HepG2 (cell line): ENCODE measurements at regions not wholly inside any gene's neighbourhood (a gene's known extent, or its start where the extent isn't known, plus 50 kb on each side); places are given as distances from the start of the nearest gene placed in this dataset.

Source experiments
- ATAC-seq: fragments of 200-7000 bp; cut with Tn5 transposase; 3 replicates; pipeline ENCODE4 v1.9.1; 2020; ENCODE audit warnings: mild to moderate bottlenecking, moderate library complexity
- BruUV-seq: library from RNA; stranded (reverse); fragments of 400-500 nt; replicated peaks from 2 replicates; lab custom pipeline; 2021; lab: Mats Ljungman, UMichigan
- CTCF ChIA-PET: fragments of 300-600 bp; formaldehyde crosslinking; extraction: SDS; loops from one replicate; lab custom pipeline; 2021; ENCODE audit warnings: low total read pairs, inconsistent platforms, low intra/inter-chr PET ratio; lab: Yijun Ruan, JAX
- POLR2A ChIA-PET: fragments of 350-600 bp; sonication (Branson Sonifier 250); formaldehyde crosslinking; loops from one replicate; lab custom pipeline; 2020; ENCODE audit warnings: antibody characterized with exemption, inconsistent platforms; lab: Yijun Ruan, JAX
- DNase-seq: peaks from one replicate; pipeline ENCODE4 v3.0.0-alpha.2; 2015; ENCODE audit warnings: low spot score
- FAIRE-seq: peaks from 3 replicates; lab custom pipeline; 2011; peaks lifted over from hg19 to GRCh38; lab: Jason Lieb, UNC
- H2AFZ ChIP-seq: one replicate; pipeline ENCODE4 v1.6.1; 2011; ENCODE audit warnings: low read length, inconsistent platforms
- H3K27ac ChIP-seq: fragments of 300-600 bp; 3 replicates; pipeline ENCODE4 v1.8.0; 2011; ENCODE audit warnings: mixed run types, mild to moderate bottlenecking, mixed read lengths, low read length, inconsistent platforms; ENCODE audit not compliant: insufficient read depth; ENCODE audit errors: extremely low read length
- H3K27me3 ChIP-seq, 2 experiments: fragments of 200-600 bp in 1 of 2; 2 replicates in 1 of 2; 3 replicates in 1 of 2; pipeline versions ENCODE4 v1.6.0 to v1.8.0; 2011; ENCODE audit warnings: low read length in 2 of 2, mild to moderate bottlenecking in 2 of 2, moderate library complexity in 2 of 2, inconsistent platforms in 1 of 2; ENCODE audit not compliant: insufficient read depth in 2 of 2, control insufficient read depth in 1 of 2
- H3K36me3 ChIP-seq, 2 experiments: fragments of 200-600 bp in 1 of 2; replicated peaks in 1 of 2; 2 replicates in 1 of 2; 3 replicates in 1 of 2; pipeline versions ENCODE4 v1.5.1 to v1.8.0; 2011; ENCODE audit warnings: low read length in 2 of 2, inconsistent platforms in 1 of 2; ENCODE audit not compliant: insufficient read depth in 2 of 2, control insufficient read depth in 1 of 2
- H3K4me1 ChIP-seq: 2 replicates; pipeline ENCODE4 v1.5.1; 2012; ENCODE audit warnings: low read length, inconsistent platforms; ENCODE audit not compliant: insufficient read depth
- H3K4me2 ChIP-seq: 2 replicates; pipeline ENCODE4 v1.6.0; 2011; ENCODE audit warnings: low read depth, low read length, inconsistent platforms
- H3K4me3 ChIP-seq, 3 experiments: fragments of 200-600 bp in 1 of 3; sonication (generic), shearing (Covaris generic) in 1 of 3; replicated peaks in 1 of 3; 2 replicates each; pipeline ENCODE4 v1.5.1; 2011 to 2016; ENCODE audit warnings: low read length in 3 of 3, inconsistent platforms in 2 of 3, low read depth in 2 of 3, mild to moderate bottlenecking in 2 of 3, control low read depth in 1 of 3, mixed read lengths in 1 of 3; ENCODE audit not compliant: insufficient read depth in 1 of 3
- H3K79me2 ChIP-seq: one replicate; pipeline ENCODE4 v1.6.1; 2011; ENCODE audit warnings: low read length, inconsistent platforms; ENCODE audit not compliant: insufficient read depth
- H3K9ac ChIP-seq: 2 replicates; pipeline ENCODE4 v1.6.0; 2011; ENCODE audit warnings: mild to moderate bottlenecking, low read depth, low read length, inconsistent platforms; ENCODE audit not compliant: insufficient read depth
- H3K9me3 ChIP-seq: 2 replicates; pipeline ENCODE4 v1.5.1; 2012; ENCODE audit warnings: mild to moderate bottlenecking, low read length
- H4K20me1 ChIP-seq: 2 replicates; pipeline ENCODE4 v1.6.0; 2011; ENCODE audit warnings: inconsistent platforms, mild to moderate bottlenecking, low read length, moderate library complexity; ENCODE audit not compliant: insufficient read depth
- GLI4 ChIP-seq: sonication (generic); formaldehyde crosslinking; IDR thresholded peaks from 2 replicates; pipeline ENCODE4 v1.5.1; 2020; ENCODE audit warnings: missing genetic modification reagents, mild to moderate bottlenecking, moderate library complexity, borderline replicate concordance
- HES4 ChIP-seq: sonication (generic); formaldehyde crosslinking; IDR thresholded peaks from 2 replicates; pipeline ENCODE4 v1.9.0; 2021; ENCODE audit warnings: mild to moderate bottlenecking, missing genetic modification reagents, borderline replicate concordance
- LBX2 ChIP-seq: sonication (generic); formaldehyde crosslinking; IDR thresholded peaks from 2 replicates; pipeline ENCODE4 v1.5.0; 2020; ENCODE audit warnings: missing genetic modification reagents, mild to moderate bottlenecking, borderline replicate concordance
- TERF1 ChIP-seq: sonication (generic); formaldehyde crosslinking; IDR thresholded peaks from 2 replicates; pipeline ENCODE4 v1.8.0; 2022; ENCODE audit warnings: mild to moderate bottlenecking, missing genetic modification reagents, moderate library complexity
- ZNF749 ChIP-seq: sonication (generic); formaldehyde crosslinking; IDR thresholded peaks from 2 replicates; pipeline ENCODE4 v1.8.0; 2022; ENCODE audit warnings: mild to moderate bottlenecking, missing genetic modification reagents, moderate library complexity, borderline replicate concordance
- ZSCAN20 ChIP-seq: sonication (generic); formaldehyde crosslinking; IDR thresholded peaks from 2 replicates; pipeline ENCODE4 v1.4.0; 2020; ENCODE audit warnings: missing genetic modification reagents, mild to moderate bottlenecking, borderline replicate concordance
- WGBS: methylation state at CpG from one replicate; pipeline ENCODE4 v1.1.6; 2017; ENCODE audit warnings: low lambda C conversion rate; 5-methylcytosine and 5-hydroxymethylcytosine counted together
- in situ Hi-C: cut with HindIII; loops from 2 replicates; pipeline ENCODE4 v1.10.0; 2017; ENCODE audit warnings: low pct_unique_long_range_greater_than_20kb; ENCODE audit not compliant: extremely low pct_ligation_motif_present
- intact Hi-C: fragments of 100-400 bp; cut with micrococcal nuclease; formaldehyde crosslinking; loops from one replicate; pipeline ENCODE4 v1.10.0; 2022; ENCODE audit not compliant: unreplicated experiment
- TF ChIP-seq, protein P1 (sequence below): IDR thresholded peaks from 2 replicates; pipeline ENCODE4 v1.6.1; 2012; ENCODE audit warnings: low read length, improper control_type of control experiment

GRCh38 chr4:55181010-55182005, 55.9 kb upstream of the KDR start:
- BruUV-seq = no TSS peak
- POLR2A ChIA-PET = no interaction called here
- H3K36me3 ChIP-seq = no peaks in the 10 kb centered on the region
- ATAC-seq (no peak), FAIRE-seq (no peak), DNase-seq (no peak)
- H3K9ac ChIP-seq = no peak overlapping the region
- WGBS = 4% methylated on average over 9 of the region's 9 CpGs
- H3K27ac ChIP-seq = no peak overlapping the region
- intact Hi-C loops (loop anchor here (10.0 kb wide), 2 partner anchors 373 to 683 kb away; no protein-coding TSS in a partner anchor), in situ Hi-C loops (no loop called here)
- no peaks in the 10 kb centered on the region for H3K27me3 ChIP-seq
- CTCF ChIA-PET = no interaction called here
- H3K79me2 ChIP-seq = no peaks in the 10 kb centered on the region
- H3K9me3 ChIP-seq = no peaks in the 10 kb centered on the region
- no peaks in the 10 kb centered on the region for H4K20me1 ChIP-seq
- no peak overlapping the region for H2AFZ ChIP-seq
- H3K4me2 ChIP-seq = no peak overlapping the region
- no peak overlapping the region for H3K4me3 ChIP-seq
- TF ChIP-seq HES4 (CRISPR knock-in tag) (no peak), ZNF749 (CRISPR knock-in tag) (no peak), TERF1 (CRISPR knock-in tag) (no peak)
- no peaks in the 10 kb centered on the region for H3K4me1 ChIP-seq

- in situ Hi-C loops (no loop called here), intact Hi-C loops (loop anchor here (1.0 to 10.0 kb wide), 3 partner anchors 137 to 681 kb away; no protein-coding TSS in a partner anchor)
- 13% methylated on average over 7 of the region's 8 CpGs for WGBS
- Histone ChIP-seq H4K20me1 (no peaks in the 10 kb centered on the region), H2AFZ (no peak overlapping the region), H3K9ac (no peak overlapping the region), H3K27ac (no peak overlapping the region), H3K4me3 (no peak overlapping the region), H3K4me1 (no peaks in the 10 kb centered on the region), H3K27me3 (no peaks in the 10 kb centered on the region), H3K9me3 (no peaks in the 10 kb centered on the region), H3K79me2 (no peaks in the 10 kb centered on the region), H3K36me3 (no peaks in the 10 kb centered on the region), H3K4me2 (no peak overlapping the region)
- POLR2A ChIA-PET = no interaction called here
- FAIRE-seq (no peak), ATAC-seq (no peak; the same call in 2 of the 3 replicates), DNase-seq (no peak)
- BruUV-seq = no TSS peak
- CTCF ChIA-PET = interaction anchor here (1.2 to 2.2 kb wide), 3 partner anchors 137 to 683 kb away, joined by 3 to 7 read pairs (median 4); no protein-coding TSS in a partner anchor
- no peak for TF ChIP-seq ZSCAN20 (CRISPR knock-in tag)
- no peak for TF ChIP-seq LBX2 (CRISPR knock-in tag)
- TF ChIP-seq GLI4 (CRISPR knock-in tag) = no peak
- TF ChIP-seq, protein P1, sequence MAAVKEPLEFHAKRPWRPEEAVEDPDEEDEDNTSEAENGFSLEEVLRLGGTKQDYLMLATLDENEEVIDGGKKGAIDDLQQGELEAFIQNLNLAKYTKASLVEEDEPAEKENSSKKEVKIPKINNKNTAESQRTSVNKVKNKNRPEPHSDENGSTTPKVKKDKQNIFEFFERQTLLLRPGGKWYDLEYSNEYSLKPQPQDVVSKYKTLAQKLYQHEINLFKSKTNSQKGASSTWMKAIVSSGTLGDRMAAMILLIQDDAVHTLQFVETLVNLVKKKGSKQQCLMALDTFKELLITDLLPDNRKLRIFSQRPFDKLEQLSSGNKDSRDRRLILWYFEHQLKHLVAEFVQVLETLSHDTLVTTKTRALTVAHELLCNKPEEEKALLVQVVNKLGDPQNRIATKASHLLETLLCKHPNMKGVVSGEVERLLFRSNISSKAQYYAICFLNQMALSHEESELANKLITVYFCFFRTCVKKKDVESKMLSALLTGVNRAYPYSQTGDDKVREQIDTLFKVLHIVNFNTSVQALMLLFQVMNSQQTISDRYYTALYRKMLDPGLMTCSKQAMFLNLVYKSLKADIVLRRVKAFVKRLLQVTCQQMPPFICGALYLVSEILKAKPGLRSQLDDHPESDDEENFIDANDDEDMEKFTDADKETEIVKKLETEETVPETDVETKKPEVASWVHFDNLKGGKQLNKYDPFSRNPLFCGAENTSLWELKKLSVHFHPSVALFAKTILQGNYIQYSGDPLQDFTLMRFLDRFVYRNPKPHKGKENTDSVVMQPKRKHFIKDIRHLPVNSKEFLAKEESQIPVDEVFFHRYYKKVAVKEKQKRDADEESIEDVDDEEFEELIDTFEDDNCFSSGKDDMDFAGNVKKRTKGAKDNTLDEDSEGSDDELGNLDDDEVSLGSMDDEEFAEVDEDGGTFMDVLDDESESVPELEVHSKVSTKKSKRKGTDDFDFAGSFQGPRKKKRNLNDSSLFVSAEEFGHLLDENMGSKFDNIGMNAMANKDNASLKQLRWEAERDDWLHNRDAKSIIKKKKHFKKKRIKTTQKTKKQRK = no peak
Measured at GRCh38 chr4:55183926-55184599, 58.7 kb upstream of the KDR start.
